Midbrain (tissue), 1 donor: ENCODE measurements at regions not wholly inside any gene's neighbourhood (a gene's known extent, or its start where the extent isn't known, plus 50 kb on each side); places are given as distances from the start of the nearest gene placed in this dataset.
"Not testable (repeated sequence)": the region's sequence is repeated elsewhere in the genome, so short reads cannot be mapped to it uniquely, and the experiment has no call there.

Source experiments
- DNase-seq: peaks from one replicate; lab custom pipeline; 2025; lab: John Stamatoyannopoulos, UW

DNA sequence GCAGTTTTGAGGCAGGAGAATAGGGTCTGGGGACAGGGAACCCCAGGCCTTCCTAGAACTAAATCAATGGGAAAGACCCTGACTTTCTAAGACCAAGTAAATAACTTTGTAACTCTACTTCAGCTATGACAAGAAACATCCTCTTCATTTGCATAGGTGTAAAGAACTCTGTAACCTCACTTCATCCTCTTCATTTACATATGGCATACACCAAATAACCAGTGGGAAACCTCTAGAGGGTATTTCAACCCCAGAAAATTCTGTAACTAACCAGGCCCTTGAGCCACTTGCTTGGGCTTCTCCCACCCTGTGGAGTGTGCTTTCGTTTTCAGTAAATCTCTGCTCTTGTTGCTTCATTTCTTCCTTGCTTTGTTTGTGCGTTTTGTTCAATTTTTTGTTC lies 495.6 kb downstream of the SIPA1L2 start:
- DNase-seq, result no peak

DNA sequence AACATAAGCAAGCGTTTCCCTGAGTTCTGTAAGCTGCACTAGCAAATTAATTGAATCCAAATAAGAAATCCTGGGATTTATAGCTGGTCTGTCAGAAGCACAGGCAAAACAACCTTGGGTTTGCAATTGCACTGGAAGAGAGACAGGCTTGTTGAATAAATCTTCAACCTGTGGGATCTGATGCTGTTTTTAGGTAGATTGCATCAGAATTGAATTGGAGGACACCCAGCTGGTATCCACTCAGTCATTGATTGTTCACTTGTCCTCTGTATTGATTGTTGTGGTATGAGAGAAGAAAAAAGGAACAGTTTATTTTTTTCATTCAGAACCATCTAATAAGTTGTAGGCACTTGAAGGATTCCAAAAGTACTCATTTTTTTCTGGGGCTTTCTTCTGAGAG lies 497.4 kb downstream of the SIPA1L2 start:
- no peak for DNase-seq

DNA sequence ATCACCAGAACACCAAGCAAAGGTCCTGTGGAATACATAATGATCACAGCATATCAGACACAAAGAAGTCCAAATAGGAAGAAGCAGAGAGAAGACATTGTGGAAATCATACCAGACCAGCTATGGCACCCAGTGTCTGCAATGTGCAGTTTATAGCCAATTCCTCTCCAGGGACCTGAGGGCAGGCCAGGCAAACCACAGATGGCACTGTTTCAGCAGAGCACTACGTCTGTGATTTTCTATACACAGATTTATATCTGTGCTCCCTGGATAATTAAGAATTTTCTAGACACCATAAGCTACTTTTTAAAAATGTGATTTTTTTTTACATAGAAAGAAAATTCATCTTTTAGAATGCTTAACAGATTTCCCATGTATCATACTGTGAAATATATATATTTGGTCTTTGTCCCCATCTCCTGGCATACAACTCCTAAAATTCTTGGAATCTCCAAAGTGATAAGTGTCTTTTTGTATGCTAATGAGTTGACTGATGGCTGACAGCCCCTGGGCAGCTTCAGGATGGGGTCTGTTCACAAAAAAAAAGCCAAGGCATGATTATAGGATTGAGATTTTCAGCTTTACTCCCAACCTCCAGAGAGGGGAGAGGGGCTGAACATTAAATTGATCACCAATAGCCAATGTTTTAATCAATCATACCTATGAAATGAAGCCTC lies 498.1 kb downstream of the SIPA1L2 start:
- DNase-seq, result no peak

DNA sequence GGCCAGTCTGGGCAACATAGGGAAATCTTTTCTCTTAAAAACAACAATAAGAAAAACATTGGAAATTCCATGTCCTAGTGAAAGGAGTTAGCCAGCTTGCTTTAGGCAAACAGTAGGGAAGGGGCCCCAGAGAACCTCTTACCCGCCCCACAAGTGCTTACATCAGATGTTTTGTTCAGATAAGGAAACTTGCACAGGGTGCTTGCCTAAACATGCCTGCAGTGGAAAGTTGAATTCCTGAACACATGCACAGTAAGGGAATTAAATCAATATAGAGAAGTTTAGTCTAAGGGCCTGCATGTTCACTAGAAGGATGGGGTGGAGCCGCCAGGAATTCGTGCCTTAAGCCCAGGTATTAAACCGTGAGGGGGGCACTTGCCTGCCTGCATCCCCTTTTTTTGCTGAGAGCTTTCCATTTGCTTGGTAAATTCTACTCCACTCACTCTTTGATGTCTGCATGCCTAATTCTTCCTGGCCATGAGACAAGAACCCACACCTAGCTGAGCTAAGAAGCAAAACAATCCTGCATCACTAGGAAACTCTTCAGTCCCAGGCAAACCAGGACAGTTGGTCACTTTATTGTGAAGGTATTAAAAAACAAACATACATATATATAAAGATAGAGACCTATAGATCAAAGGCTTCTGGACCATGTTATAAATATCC lies 499.0 kb downstream of the SIPA1L2 start:
- DNase-seq, result no peak

DNA sequence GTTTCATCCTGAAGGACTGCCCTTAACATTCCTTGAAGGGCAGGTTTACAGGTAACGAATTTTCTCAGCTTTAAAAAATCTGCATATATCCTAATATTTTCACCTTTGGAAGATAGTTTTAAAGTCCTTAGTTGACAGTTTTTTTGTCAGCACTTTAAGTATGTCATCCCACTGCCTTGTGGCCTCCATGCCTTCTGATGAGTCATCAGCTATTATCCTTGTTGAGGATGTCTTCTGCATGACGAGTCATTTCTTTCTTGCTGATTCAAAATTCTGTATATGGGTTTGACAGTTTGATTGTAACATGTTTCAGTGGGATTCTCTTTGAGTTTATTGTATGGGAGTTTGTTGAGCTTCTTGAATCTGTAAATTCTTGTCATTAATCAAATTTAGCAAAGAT lies 500.6 kb downstream of the DISC1 start:
- DNase-seq, result no peak

DNA sequence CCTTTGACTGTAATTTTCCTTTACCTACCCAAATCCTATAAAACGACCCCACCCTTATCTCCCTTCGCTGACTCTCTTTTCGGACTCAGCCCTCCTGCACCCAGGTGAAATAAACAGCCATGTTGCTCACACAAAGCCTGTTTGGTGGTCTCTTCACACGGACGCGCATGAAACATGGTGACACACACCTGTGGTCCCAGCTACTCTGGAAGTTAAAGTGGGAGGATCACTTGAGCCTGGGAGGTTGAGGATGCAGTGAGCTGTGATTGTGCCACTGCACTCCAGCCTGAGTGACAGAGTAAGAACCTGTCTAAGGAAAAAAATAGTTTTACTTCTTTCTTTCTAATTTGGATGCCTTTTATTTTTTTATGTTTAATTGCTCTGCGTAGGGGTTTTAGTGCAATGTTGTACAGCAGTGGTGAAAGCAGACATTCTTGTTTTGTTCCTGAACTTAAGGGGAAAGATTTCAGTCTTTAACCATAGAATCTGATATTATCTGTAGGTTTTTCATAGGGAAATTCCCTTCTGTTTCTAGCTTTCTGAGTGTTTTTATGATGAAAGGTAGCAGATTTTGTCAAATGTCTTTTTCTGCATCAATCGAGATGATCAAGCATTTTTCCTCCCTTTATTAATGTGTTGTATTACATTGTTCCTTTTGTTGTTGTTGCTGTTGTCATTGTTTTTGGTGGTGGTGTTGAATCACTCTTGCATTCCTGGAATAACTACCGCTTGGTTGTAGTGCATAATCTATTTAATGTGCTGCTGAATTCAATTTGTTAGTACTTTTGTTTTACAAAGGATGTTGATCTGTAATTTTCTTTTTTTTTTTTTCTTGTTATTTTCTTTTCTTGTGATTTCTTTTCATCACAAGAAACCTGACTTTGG lies 497.4 kb downstream of the DISC1 start:
- no peak for DNase-seq

DNA sequence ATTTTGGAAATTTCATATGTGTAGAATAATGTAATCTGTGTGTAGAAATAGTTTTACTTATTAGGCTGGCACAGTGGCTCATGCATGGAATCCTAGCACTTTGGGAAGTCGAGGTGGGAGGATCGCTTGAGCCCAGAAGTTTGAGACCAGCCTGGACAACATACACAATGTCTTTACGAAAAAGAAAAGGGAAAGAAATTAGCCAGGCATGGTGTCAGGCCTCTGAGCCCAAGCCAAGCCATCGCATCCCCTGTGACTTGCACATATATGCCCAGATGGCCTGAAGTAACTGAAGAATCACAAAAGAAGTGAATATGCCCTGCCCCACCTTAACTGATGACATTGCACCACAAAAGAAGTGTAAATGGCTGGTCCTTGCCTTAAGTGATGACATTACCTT lies 491.3 kb downstream of the DISC1 start:
- not testable (repeated sequence) for DNase-seq

DNA sequence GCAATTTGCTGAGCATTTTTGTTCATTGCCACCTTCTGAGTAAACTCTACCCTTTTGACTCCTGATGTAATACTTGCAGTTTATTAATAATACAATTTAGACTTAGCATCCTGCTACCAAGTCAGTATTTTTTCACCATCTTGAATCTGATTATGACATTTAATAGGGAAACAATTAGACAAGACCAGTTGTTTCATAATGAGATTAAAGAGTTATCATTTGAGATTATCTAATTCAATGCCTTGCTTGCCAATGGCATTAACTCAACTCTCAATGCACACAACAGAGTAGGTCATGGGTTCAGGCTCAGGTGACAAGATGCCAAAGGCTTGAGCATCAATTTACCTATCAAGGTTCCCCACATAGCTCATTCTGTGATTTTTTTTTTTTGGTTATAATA lies 488.4 kb downstream of the DISC1 start:
- DNase-seq, result no peak

DNA sequence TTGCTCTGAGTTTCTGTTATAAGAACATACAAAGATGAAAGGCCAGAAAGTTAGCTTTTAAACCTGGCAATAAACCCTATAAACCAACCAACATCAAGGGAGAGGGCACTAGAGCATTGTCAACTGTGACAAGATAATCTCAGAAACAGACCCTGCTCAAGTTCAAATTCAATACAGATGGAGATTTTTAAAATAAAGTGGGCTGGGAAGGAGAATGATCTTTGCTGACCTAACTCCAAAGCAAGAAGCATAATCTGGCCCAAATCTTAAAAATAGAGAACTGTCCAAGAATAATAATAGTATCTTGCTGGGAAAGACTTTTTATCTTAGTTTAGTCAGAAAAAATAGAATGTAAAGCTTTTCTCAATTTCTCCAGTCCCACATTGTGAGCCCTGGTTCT lies 485.5 kb downstream of the DISC1 start:
- no peak for DNase-seq

DNA sequence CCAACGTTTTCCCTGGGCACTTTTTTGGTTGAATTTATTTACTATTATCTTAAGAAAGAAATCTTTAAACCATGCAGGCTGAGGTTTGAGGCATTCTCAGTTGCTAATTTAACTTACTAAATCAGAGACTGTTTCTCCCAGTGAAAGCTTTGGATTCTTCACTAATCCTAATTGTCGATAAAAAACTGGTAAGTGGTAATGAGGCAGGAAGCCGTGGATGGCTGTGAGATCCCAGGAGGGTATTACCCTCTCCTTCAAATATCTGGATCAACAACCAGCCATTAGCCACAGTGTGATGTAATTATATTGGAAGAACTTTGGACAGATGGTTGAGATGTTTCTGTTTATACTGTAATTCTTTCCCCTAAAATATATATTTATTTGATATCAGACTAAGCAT lies 485.0 kb downstream of the DISC1 start:
- no peak for DNase-seq

DNA sequence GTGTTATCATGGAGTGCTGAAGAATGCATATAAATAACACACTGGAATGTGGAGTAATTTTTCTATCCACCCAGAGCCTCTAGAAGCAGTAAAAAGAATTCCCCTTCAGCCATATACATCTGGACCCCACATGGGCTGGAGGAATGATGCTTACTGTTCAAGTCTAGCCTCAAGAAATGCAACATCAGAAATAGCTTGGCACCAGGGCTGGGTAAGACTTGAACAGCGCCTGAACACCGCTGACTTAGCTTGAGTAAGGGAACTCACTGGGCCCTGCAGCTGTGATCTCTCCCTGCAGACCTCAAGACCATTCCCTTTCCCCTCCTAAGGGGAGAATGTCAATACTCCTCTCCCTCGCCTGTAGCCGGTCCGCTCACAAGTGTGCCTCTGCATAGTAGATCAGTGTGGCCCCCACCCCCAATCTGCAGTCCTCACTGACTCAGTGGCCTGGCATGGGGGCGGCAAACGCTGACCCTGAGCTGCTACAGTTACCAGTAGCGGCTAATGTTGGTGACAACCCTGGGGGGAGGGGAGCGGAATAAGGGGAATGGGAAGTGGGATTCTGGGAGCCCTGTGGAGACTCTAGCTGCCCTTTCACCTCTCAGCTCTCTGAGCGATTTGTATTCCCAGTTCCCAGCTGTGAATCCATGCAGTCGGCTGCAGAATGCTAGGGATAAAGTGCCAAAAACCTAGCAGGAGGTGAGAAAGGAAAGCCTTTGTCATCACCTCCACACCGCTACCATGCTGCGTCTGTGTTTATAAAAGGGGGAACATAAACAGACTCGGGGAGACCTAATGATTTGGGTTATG lies 483.9 kb downstream of the DISC1 start:
- DNase-seq, result peak; percentile 2

DNA sequence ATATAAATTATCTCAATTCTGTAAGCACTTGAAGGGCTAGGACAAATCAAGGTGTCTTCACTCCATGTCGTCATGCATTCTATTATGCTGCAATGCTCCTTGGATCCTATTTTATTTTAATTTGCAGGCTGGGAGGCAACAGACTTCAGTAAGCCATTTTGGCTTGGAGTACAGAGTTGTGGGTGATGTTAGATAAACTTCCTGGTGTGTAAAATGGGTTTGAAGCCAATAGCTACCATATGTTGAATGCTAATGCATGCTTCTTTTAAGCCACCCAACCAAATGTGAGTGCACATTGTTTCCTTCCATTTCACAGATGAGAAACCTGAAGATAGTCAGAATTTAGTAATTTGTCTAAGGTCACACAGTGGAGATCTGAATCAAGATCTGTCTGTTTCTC lies 482.8 kb downstream of the DISC1 start:
- DNase-seq, result no peak

DNA sequence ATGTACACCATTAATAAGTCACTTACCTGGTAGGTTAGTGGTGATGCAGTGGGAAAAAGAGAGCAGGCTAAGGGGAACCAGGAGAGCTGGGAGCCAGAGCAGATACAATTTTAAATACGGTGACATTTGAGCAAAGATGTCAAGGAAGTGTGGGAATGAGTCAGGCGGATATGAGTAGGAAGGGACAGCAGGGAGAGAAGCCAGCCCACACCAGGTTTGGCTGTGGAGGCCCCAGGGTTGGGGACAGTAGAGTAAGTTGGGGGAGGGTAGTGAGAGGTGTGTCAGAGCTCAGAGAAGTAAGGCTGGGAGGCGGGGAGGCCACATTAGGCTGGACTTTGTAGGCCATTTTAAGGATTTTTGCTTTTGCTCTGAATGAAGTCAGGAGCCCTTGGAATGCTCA lies 482.0 kb downstream of the DISC1 start:
- no peak for DNase-seq

DNA sequence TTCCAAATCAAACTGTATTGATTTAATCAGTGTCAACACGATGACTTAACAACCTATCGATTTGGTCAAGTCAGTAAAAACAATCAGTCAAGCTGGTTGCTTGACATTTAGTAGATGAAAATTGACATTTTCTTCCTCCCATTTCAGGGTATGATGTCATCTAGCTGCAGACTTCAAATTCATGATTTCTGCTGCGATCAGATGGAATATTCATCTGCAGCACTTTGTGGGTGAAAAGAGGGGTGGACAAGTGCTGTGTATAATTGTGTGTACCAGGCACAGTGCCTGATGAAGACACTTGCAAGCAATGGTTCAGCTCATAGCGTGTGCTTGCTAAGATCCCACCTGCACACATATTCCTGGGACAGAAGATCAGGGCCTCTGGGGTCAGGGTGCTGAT lies 479.8 kb downstream of the DISC1 start:
- no peak for DNase-seq

DNA sequence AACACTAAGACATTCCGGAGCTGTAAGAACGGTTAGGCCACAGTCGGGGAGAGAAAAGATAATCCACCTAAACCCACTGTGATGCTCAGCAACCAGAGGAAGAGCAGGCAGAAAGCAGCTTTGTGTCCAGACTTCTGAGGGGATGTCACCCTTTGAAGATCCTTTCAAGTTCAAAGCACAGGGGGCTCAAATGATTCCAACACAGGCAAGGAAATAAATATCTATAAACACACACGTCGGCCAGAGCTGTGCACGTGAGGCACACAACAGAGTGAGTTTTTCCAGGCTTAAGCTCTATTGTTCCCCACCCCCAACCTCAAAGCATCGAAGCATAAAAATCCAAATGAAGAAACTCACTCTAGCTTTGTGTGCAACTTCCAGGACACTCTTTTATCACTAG lies 479.0 kb downstream of the DISC1 start:
- DNase-seq, result no peak

DNA sequence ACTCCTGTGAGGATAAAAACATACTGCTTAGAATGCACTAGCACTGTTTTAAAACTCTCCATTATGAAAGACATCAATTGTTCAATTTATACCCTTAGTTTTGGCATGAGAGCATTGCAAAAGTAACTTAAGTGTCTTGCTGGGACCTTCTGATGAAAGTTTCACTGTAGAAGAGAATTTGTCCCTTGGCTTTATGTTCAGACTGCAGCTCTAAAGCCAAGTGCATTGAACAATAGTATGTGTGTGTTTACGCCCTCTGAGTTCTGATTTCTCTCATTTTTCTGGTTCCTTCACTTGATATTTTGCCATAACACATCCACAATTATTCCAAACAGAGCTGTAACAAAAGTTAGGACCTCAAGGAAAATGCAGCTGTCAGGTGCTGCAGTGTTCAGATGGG lies 474.6 kb downstream of the DISC1 start:
- no peak for DNase-seq

DNA sequence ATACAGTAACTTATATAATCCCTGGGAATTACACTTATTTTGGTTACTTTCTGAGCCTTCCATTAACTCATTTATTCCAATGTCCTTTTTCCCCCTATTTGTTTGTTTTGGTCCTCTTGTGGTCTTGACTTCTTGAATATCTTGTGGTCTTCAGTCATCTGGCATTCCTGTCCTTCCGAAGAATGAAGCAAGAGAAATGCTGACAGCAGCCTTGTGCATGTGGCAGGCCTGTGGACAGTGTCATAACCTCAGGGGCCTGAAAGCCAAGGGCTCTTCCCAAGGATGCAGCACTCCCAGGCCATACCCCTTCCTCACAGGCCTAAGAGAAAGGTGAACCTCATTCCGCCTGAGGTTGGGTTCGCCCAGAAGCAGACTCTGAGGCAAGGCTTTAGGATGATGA lies 470.2 kb downstream of the DISC1 start:
- no peak for DNase-seq
